Left forelimb (tissue), 1 donor: ENCODE measurements at regions not wholly inside any gene's neighbourhood (a gene's known extent, or its start where the extent isn't known, plus 50 kb on each side); places are given as distances from the start of the nearest gene placed in this dataset.
A peak's percentile ranks its signal among the peaks of the same experiment; 100 is the strongest.
"Not testable (repeated sequence)": the region's sequence is repeated elsewhere in the genome, so short reads cannot be mapped to it uniquely, and the experiment has no call there.

Source experiments
- DNase-seq: peaks from one replicate; pipeline ENCODE4 v3.0.0-alpha.2; 2018; ENCODE audit warnings: low spot score

- no peak for DNase-seq
These were observed 307.3 kb upstream of the KCNN2 start for GRCh38 chr5:114054594-114054993.

GRCh38 chr5:114055318-114056184, 306.3 kb upstream of the KCNN2 start:
- peak; percentile 79 for DNase-seq

GRCh38 chr5:114056185-114056538, 305.7 kb upstream of the KCNN2 start:
- DNase-seq, result no peak

GRCh38 chr5:114060866-114061265, 301.0 kb upstream of the KCNN2 start:
- no peak for DNase-seq

- DNase-seq, result no peak
These were observed 298.7 kb upstream of the KCNN2 start for GRCh38 chr5:114062932-114063867.

- DNase-seq, result no peak
These were observed 296.0 kb upstream of the KCNN2 start for GRCh38 chr5:114065912-114066311.

GRCh38 chr5:114070093-114070722, 291.7 kb upstream of the KCNN2 start:
- DNase-seq, result no peak

GRCh38 chr5:114089259-114089658, 272.6 kb upstream of the KCNN2 start:
- no peak for DNase-seq

- no peak for DNase-seq
These were observed 264.3 kb upstream of the KCNN2 start for GRCh38 chr5:114097570-114097969.

- no peak for DNase-seq
These were observed 262.7 kb upstream of the KCNN2 start for GRCh38 chr5:114099161-114099560.

- DNase-seq, result no peak
These were observed 260.7 kb upstream of the KCNN2 start for GRCh38 chr5:114101153-114101552.

GRCh38 chr5:114113604-114114003, 248.3 kb upstream of the KCNN2 start:
- no peak for DNase-seq

GRCh38 chr5:114116981-114117380, 244.9 kb upstream of the KCNN2 start:
- DNase-seq, result no peak

- DNase-seq, result no peak
These were observed 243.4 kb upstream of the KCNN2 start for GRCh38 chr5:114118511-114118910.

GRCh38 chr5:114120166-114120565, 241.7 kb upstream of the KCNN2 start:
- no peak for DNase-seq

- DNase-seq, result no peak
These were observed 239.0 kb upstream of the KCNN2 start for GRCh38 chr5:114122852-114123251.

- no peak for DNase-seq
These were observed 238.2 kb upstream of the KCNN2 start for GRCh38 chr5:114123654-114124053.

- no peak for DNase-seq
These were observed 215.5 kb upstream of the KCNN2 start for GRCh38 chr5:114146398-114146797.

GRCh38 chr5:114148253-114148652, 213.6 kb upstream of the KCNN2 start:
- DNase-seq, result no peak

- not testable (repeated sequence) for DNase-seq
These were observed 213.1 kb upstream of the KCNN2 start for GRCh38 chr5:114148728-114149127.

GRCh38 chr5:114152656-114153360, 209.1 kb upstream of the KCNN2 start:
- no peak for DNase-seq

- DNase-seq, result no peak
These were observed 208.5 kb upstream of the KCNN2 start for GRCh38 chr5:114153392-114153791.
